ENCODE measurements at regions not wholly inside any gene's neighbourhood (a gene's known extent, or its start where the extent isn't known, plus 50 kb on each side); places are given as distances from the start of the nearest gene placed in this dataset.

DNA sequence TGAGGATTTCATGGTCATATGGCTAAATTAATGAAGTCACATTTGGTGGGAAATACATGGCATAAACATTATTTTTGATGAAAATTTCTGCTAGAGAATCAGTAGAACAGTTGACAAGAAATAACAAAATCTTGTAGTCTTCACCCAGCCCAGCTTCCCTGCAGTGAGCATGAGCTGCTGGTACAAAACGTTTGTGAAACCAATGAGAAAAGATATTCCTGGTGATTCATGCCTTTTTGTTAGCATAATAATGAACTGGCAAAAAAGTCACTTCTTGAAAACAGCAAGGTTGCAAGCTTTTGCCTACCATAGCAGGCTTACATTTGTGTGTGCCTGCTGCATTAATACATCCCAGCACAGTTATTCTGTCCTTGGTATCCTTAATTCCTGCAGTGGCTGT, 475.9 kb upstream of the HTR2A start:
- Histone ChIP-seq H3K9me3 (ENCODE audit: control extremely low read depth in 1 of 3, control insufficient read depth in 2 of 3, insufficient read depth in 1 of 3, low read length in 2 of 3) (peaks cover 0 to 4% (median 2%) of the 10 kb centered on the region in 3 donors), H4K20me1 (ENCODE audit: control insufficient read depth, insufficient read depth, low read length, poor library complexity, severe bottlenecking) (no peaks in the 10 kb centered on the region), H3K4me1 (ENCODE audit: control insufficient read depth in 2 of 2, insufficient read depth in 2 of 2, low read length in 2 of 2) (no peaks in the 10 kb centered on the region), H3K4me3 (ENCODE audit: control extremely low read depth in 1 of 5, extremely low read depth in 1 of 5, insufficient read depth in 1 of 5, low read depth in 2 of 5, low read length in 4 of 5) (no peak overlapping the region), H2AFZ (ENCODE audit: insufficient read depth, low read depth, low read length, poor library complexity, severe bottlenecking) (no peak overlapping the region), H3K79me2 (ENCODE audit: control insufficient read depth, insufficient read depth, low read length) (no peaks in the 10 kb centered on the region), H3K27me3 (replicated peaks in 1 of 4; ENCODE audit: control extremely low read depth in 1 of 4, control insufficient read depth in 3 of 4, insufficient read depth in 4 of 4, low read length in 3 of 4) (no peaks in the 10 kb centered on the region), H3K4me2 (replicated peaks; ENCODE audit: low read depth, low read length, poor library complexity, severe bottlenecking) (no peak overlapping the region), H3K36me3 (replicated peaks in 1 of 2; ENCODE audit: control extremely low read depth in 1 of 2, control insufficient read depth in 1 of 2, extremely low read depth in 1 of 2, insufficient read depth in 2 of 2, low read length in 1 of 2) (no peaks in the 10 kb centered on the region), H3K9ac (ENCODE audit: low read length) (no peak overlapping the region), H3K27ac (ENCODE audit: low read length in 2 of 2) (no peak overlapping the region)
- DNase-seq, result no peak
- no peak for ATAC-seq (ENCODE audit: low read depth)
- Mint-ChIP-seq H3K9me3 (ENCODE audit: insufficient read depth) (peaks cover 7% of the 10 kb centered on the region), H3K4me1 (no peaks in the 10 kb centered on the region), H3K4me3 (no peak overlapping the region), H3K27me3 (peaks cover 4% of the 10 kb centered on the region), H3K27ac (no peak overlapping the region)
- TF ChIP-seq EZH2 (IDR thresholded peaks at IDR 0.05; ENCODE audit: borderline replicate concordance, insufficient read depth, low read depth, low read length, poor library complexity, severe bottlenecking) (no peak), CTCF (IDR thresholded peaks at IDR 0.05) (no peak)
- intact Hi-C loops (cut with micrococcal nuclease), result no loop called here
- ChIA-PET CTCF (no interaction called here), POLR2A (no interaction called here)
- 56% methylated on average over 1 of the region's 1 CpG for WGBS (ENCODE audit: insufficient coverage)

DNA sequence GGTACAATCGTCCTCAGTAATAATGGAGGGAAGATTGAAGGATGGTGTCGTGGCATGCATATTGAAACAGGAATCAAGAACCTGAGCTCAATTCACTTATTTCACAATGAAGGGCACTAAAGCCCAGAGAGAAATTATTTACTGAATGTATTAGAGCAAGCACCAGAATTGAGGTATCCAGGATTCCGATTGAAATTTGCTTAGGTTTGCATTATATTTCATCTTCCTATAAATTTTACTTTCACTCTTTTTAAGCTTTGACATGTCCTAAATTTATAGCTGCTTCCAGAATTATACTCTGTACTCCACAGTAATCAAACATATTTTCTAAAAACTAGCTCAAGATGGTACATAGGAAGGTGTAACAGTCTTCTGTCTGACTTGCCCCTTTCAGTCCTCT, 454.9 kb upstream of the HTR2A start:
- Mint-ChIP-seq H3K9me3 (ENCODE audit: insufficient read depth) (no peaks in the 10 kb centered on the region), H3K4me1 (no peaks in the 10 kb centered on the region), H3K27me3 (no peaks in the 10 kb centered on the region), H3K4me3 (no peak overlapping the region), H3K27ac (no peak overlapping the region)
- Histone ChIP-seq H3K79me2 (ENCODE audit: control insufficient read depth, insufficient read depth, low read length) (no peaks in the 10 kb centered on the region), H3K4me1 (ENCODE audit: control insufficient read depth in 2 of 2, insufficient read depth in 2 of 2, low read length in 2 of 2) (no peaks in the 10 kb centered on the region), H3K4me3 (ENCODE audit: control extremely low read depth in 1 of 5, extremely low read depth in 1 of 5, insufficient read depth in 1 of 5, low read depth in 2 of 5, low read length in 4 of 5) (no peak overlapping the region), H2AFZ (ENCODE audit: insufficient read depth, low read depth, low read length, poor library complexity, severe bottlenecking) (no peak overlapping the region), H3K36me3 (replicated peaks in 1 of 2; ENCODE audit: control extremely low read depth in 1 of 2, control insufficient read depth in 1 of 2, extremely low read depth in 1 of 2, insufficient read depth in 2 of 2, low read length in 1 of 2) (no peaks in the 10 kb centered on the region), H4K20me1 (ENCODE audit: control insufficient read depth, insufficient read depth, low read length, poor library complexity, severe bottlenecking) (no peaks in the 10 kb centered on the region), H3K9me3 (ENCODE audit: control extremely low read depth in 1 of 3, control insufficient read depth in 2 of 3, insufficient read depth in 1 of 3, low read length in 2 of 3) (peaks cover 0 to 1% (median 0%) of the 10 kb centered on the region in 3 donors), H3K27ac (ENCODE audit: low read length in 2 of 2) (no peak overlapping the region), H3K9ac (ENCODE audit: low read length) (no peak overlapping the region), H3K27me3 (replicated peaks in 1 of 4; ENCODE audit: control extremely low read depth in 1 of 4, control insufficient read depth in 3 of 4, insufficient read depth in 4 of 4, low read length in 3 of 4) (no peaks in the 10 kb centered on the region), H3K4me2 (replicated peaks; ENCODE audit: low read depth, low read length, poor library complexity, severe bottlenecking) (no peak overlapping the region)
- intact Hi-C loops (cut with micrococcal nuclease), result no loop called here
- ChIA-PET POLR2A (no interaction called here), CTCF (interaction anchor here (0.9 kb wide), 1 partner anchor 11 kb away, joined by 3 read pairs; no protein-coding TSS in a partner anchor)
- TF ChIP-seq CTCF (IDR thresholded peaks at IDR 0.05), result no peak
- TF ChIP-seq EZH2 (IDR thresholded peaks at IDR 0.05; ENCODE audit: borderline replicate concordance, insufficient read depth, low read depth, low read length, poor library complexity, severe bottlenecking), result no peak
- ATAC-seq (ENCODE audit: low read depth) (no peak), DNase-seq (no peak)
- no CpG with 5 or more reads among the region's 3 CpGs for WGBS (ENCODE audit: insufficient coverage)

Data from B cell (primary cell).